ENCODE measurements at regions not wholly inside any gene's neighbourhood (a gene's known extent, or its start where the extent isn't known, plus 50 kb on each side); places are given as distances from the start of the nearest gene placed in this dataset.

- Histone ChIP-seq H3K27me3 (ENCODE audit: control insufficient read depth in 2 of 2, insufficient read depth in 2 of 2, low read length in 2 of 2) (no peaks in the 10 kb centered on the region), H3K9me3 (replicated peaks; ENCODE audit: control insufficient read depth, insufficient read depth, low read depth, low read length) (no peaks in the 10 kb centered on the region), H4K20me1 (replicated peaks; ENCODE audit: control insufficient read depth, insufficient read depth, low read length) (no peaks in the 10 kb centered on the region), H3K27ac (ENCODE audit: extremely low read depth, low read depth, low read length) (no peak overlapping the region), H3K4me3 (no peak overlapping the region), H3K9me1 (ENCODE audit: control insufficient read depth, insufficient read depth, low read length) (no peaks in the 10 kb centered on the region), H3K4me1 (replicated peaks in 1 of 2; ENCODE audit: control insufficient read depth in 2 of 2, insufficient read depth in 2 of 2, low read length in 2 of 2) (no peaks in the 10 kb centered on the region), H2AFZ (ENCODE audit: low read depth, low read length) (no peak overlapping the region), H3K9ac (ENCODE audit: insufficient read depth in 1 of 2, low read depth in 2 of 2, low read length in 2 of 2) (no peak overlapping the region), H3K79me2 (ENCODE audit: control insufficient read depth, insufficient read depth, low read length) (no peaks in the 10 kb centered on the region), H3K4me2 (ENCODE audit: insufficient read depth, low read length) (no peak overlapping the region), H3K36me3 (ENCODE audit: control insufficient read depth, insufficient read depth, low read length) (no peaks in the 10 kb centered on the region)
- BruUV-seq (replicated peaks), result no TSS peak
- ATAC-seq (no peak), DNase-seq (ENCODE audit: extremely low read depth in 1 of 4, low spot score in 3 of 4) (no peak), FAIRE-seq (no peak)
- TF ChIP-seq ZNF263 (CRISPR knock-in tag; IDR thresholded peaks at IDR 0.05; ENCODE audit: borderline replicate concordance) (no peak), ZNF347 (CRISPR knock-in tag; IDR thresholded peaks at IDR 0.05; ENCODE audit: low read depth) (no peak), BCOR (IDR thresholded peaks at IDR 0.05) (no peak), CREB1 (IDR thresholded peaks at IDR 0.05) (no peak), CREB1 (CRISPR knock-in tag; IDR thresholded peaks at IDR 0.05) (no peak), HDAC1 (IDR thresholded peaks at IDR 0.05) (no peak), FOSL1 (tag; conservative IDR thresholded peaks at IDR 0.05) (no peak), EGR1 (conservative IDR thresholded peaks at IDR 0.05) (no peak), MLX (CRISPR knock-in tag; conservative IDR thresholded peaks at IDR 0.05) (no peak), TCFL5 (CRISPR knock-in tag; conservative IDR thresholded peaks at IDR 0.05) (no peak), SOX6 (IDR thresholded peaks at IDR 0.05) (no peak), TCF15 (CRISPR knock-in tag; IDR thresholded peaks at IDR 0.05) (no peak)
- 0% methylated on average over 1 of the region's 1 CpG for WGBS (ENCODE audit: insufficient coverage, low coverage, missing lambda C conversion rate)
- intact Hi-C loops (cut with micrococcal nuclease) (no loop called here), in situ Hi-C loops (cut with MboI) (no loop called here)
- POLR2A ChIA-PET, result no interaction called here
- CTCF ChIA-PET (ENCODE audit: low intra/inter-chr PET ratio), result no interaction called here
These were observed 404.7 kb upstream of the CNKSR2 start for GRCh38 chrX:20969565-20969964.

All from K562 (cell line).